Activated T-helper 2 cell treated with anti-CD3 and anti-CD28 coated beads, Interferon-gamma antibody, Interleukin-2, Interleukin-4, amounts not matched to agents 10 μg/mL and 5 μg/mL and 100 μg/mL, durations not matched to agents 14 hours and 24 hours and 36 hours (primary cell): ENCODE measurements at regions not wholly inside any gene's neighbourhood (a gene's known extent, or its start where the extent isn't known, plus 50 kb on each side); places are given as distances from the start of the nearest gene placed in this dataset.

Source experiments
- DNase-seq: peaks from one replicate; pipeline ENCODE4 v3.0.0; 2021; ENCODE audit warnings: low spot score
- H3K27ac Mint-ChIP-seq: one replicate; pipeline ENCODE4 v1.8.0; 2021; ENCODE audit warnings: mixed read lengths
- H3K27me3 Mint-ChIP-seq: one replicate; pipeline ENCODE4 v1.8.0; 2021; ENCODE audit warnings: low read depth, mixed read lengths
- H3K36me3 Mint-ChIP-seq: one replicate; pipeline ENCODE4 v1.8.0; 2021; ENCODE audit warnings: low read depth, mixed read lengths
- H3K4me1 Mint-ChIP-seq: one replicate; pipeline ENCODE4 v1.8.0; 2021; ENCODE audit warnings: low read depth, mixed read lengths
- H3K4me3 Mint-ChIP-seq: one replicate; pipeline ENCODE4 v1.8.0; 2021; ENCODE audit warnings: low read depth, mild to moderate bottlenecking, moderate library complexity, mixed read lengths
- H3K9me3 Mint-ChIP-seq: one replicate; pipeline ENCODE4 v1.8.0; 2021; ENCODE audit warnings: mixed read lengths
- intact Hi-C: fragments of 100-400 bp; cut with micrococcal nuclease; formaldehyde crosslinking; loops from one replicate; pipeline ENCODE4 v1.15.1; 2023

DNA sequence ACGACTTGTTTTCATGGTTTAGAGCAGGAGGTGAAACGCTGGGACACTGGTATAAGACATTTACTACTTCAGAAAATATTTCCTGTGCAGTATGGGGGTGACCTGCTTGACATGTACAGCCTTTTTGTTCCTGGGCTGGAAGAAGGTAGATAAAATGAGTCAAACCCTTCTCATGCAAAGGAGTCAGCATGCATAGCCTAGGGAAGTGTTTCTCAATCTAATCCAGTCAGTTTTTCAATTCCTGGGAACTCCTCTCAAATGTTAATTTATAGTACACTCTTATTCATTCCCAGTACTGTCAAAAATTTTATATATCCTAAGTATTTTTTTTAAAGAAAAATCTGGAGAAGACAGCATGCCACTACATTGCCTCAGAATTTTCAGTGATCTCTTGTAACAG, 154.7 kb upstream of the GUCY1A2 start:
- Mint-ChIP-seq H3K9me3 (peaks cover 3% of the 10 kb centered on the region), H3K27ac (no peak overlapping the region), H3K4me1 (no peaks in the 10 kb centered on the region), H3K36me3 (no peaks in the 10 kb centered on the region), H3K27me3 (no peaks in the 10 kb centered on the region), H3K4me3 (no peak overlapping the region)
- intact Hi-C loops: no loop called here
- DNase-seq: no peak

DNA sequence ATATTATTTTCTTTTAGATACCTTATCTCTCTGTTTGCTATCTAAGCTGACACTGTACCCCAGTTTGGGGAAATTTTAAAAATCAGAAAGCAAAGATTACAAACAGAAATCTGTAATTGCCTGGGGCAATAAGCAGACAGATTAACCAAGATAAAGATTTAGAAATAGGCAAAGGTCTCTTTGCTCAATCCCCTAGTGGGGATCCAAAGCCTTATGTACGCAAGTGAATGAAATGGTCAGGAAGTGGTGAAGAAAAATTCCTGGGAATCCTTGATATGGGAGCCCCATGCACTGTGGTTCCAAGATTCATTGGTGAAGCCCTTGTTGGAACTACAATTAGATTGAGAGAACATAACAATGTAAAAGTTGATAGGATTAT, 139.5 kb upstream of the GUCY1A2 start:
- Mint-ChIP-seq H3K9me3 (no peaks in the 10 kb centered on the region), H3K27me3 (no peaks in the 10 kb centered on the region), H3K36me3 (no peaks in the 10 kb centered on the region), H3K4me3 (no peak overlapping the region), H3K27ac (no peak overlapping the region), H3K4me1 (no peaks in the 10 kb centered on the region)
- intact Hi-C loops: no loop called here
- DNase-seq: no peak

DNA sequence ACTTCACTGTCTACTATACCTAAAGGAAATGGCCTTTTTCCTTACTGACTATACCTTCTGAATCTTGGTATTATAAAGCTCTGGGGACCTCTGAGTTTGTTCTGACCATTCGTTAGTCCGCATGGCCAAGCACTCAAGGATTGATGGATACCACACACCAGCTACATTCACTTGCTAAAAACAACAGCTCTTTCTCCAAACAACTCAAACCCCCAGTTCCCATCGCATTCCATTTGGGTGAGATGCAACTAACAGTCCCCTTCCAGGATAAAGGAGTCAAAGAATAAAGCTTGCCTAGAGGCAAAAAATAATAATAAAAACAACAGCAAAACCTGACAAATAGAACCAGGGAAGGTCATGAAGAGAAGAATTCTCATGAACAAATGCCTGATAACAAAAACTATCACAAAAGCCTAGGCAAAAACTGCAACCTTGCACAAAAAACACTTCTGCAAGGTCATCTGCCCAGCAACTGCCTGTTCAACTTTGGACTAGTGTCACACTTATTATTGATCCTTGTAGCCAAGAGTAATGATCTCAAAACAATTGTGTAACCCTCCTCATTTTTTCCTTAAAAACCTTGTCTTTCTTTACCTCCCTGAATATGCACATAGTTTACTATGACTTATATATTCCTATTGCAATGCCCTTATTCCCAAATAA, 139.0 kb upstream of the GUCY1A2 start:
- intact Hi-C loops: no loop called here
- no peaks in the 10 kb centered on the region for H3K36me3 Mint-ChIP-seq
- H3K4me3 Mint-ChIP-seq: no peak overlapping the region
- H3K9me3 Mint-ChIP-seq: no peaks in the 10 kb centered on the region
- DNase-seq: no peak
- no peaks in the 10 kb centered on the region for H3K4me1 Mint-ChIP-seq
- H3K27ac Mint-ChIP-seq: no peak overlapping the region
- H3K27me3 Mint-ChIP-seq: no peaks in the 10 kb centered on the region

DNA sequence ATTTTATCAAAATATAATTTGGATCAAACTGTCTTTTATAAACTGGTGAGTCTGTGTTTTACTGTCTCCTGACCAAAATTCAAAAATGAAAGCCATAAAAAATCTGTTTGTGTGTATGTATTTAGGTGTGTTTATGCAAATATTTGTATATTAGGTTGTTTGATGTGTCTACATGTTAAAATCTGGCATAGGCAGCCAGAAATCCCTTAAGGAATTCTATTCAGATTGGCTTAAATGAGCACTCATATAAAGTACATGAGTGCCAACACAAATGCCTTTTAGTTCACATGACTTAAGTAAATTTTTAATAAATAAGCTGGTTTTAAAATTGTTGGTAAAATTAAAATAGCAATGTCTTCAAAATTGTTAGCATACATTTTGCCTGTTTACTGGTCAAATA, 133.3 kb upstream of the GUCY1A2 start:
- H3K27me3 Mint-ChIP-seq: no peaks in the 10 kb centered on the region
- no peaks in the 10 kb centered on the region for H3K36me3 Mint-ChIP-seq
- H3K4me3 Mint-ChIP-seq: no peak overlapping the region
- intact Hi-C loops: no loop called here
- no peak overlapping the region for H3K27ac Mint-ChIP-seq
- DNase-seq: no peak
- peaks cover 3% of the 10 kb centered on the region for H3K9me3 Mint-ChIP-seq
- no peaks in the 10 kb centered on the region for H3K4me1 Mint-ChIP-seq

DNA sequence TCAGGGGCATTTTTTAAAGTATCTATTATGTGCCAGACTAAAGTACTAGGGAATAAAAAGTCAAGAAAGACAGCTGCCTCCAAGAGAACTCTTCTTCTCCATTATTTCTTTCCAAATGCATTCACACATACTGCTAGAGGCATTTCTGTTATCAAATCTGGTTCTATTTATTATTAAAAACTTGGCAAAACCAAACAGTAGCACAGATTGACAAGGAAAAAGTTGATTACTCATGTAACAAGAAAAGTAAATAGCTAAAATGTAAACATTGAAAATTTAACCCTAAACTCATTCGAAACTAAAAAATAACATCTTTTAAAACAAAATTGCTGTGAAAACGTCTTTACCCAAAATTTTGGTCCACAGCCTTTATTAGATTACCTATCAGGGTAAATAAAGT, 132.9 kb upstream of the GUCY1A2 start:
- H3K27ac Mint-ChIP-seq: no peak overlapping the region
- intact Hi-C loops: no loop called here
- no peaks in the 10 kb centered on the region for H3K36me3 Mint-ChIP-seq
- DNase-seq: no peak
- H3K9me3 Mint-ChIP-seq: peaks cover 3% of the 10 kb centered on the region
- H3K4me3 Mint-ChIP-seq: no peak overlapping the region
- no peaks in the 10 kb centered on the region for H3K4me1 Mint-ChIP-seq
- no peaks in the 10 kb centered on the region for H3K27me3 Mint-ChIP-seq

DNA sequence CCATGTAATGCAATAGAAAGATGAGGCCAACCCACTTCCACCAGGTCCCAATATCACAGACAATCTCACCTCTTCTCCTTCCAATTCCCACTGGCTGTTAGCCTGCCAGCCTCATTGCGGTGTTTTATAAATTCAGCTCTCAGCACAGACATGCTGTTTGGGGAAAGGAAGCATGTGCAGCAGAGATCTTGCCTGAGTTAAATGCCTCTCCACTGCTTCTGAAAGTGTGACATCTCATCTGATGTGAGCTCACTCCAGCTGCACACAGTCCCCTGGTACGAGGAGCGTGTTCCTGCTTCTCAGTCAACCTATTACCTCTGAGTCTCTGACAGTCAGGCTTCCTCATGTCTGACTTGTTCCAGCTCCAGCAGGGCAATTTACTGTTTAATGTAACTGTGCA, 122.7 kb upstream of the GUCY1A2 start:
- Mint-ChIP-seq H3K36me3 (no peaks in the 10 kb centered on the region), H3K4me3 (no peak overlapping the region), H3K27ac (no peak overlapping the region), H3K27me3 (no peaks in the 10 kb centered on the region), H3K4me1 (no peaks in the 10 kb centered on the region), H3K9me3 (peaks cover 5% of the 10 kb centered on the region)
- DNase-seq: no peak
- intact Hi-C loops: no loop called here

DNA sequence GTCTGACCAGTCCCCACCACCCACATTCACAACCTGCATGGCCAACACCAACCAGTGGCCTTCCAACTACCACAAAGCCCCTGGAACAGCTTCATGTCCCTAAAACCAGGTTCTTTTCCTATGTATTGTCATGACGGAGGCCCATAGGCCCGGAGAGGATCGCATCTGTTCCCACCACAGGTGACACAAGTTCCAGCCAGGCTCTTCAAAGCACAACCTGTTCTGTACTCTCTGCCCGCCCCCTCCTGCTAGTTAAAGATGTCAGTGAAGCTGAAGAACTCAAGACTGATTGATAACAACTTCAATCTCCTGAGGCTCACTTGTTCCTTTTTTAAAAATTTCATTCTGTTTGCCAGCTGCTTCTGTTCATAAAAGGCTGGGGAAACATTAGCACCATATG, 121.1 kb upstream of the GUCY1A2 start:
- Mint-ChIP-seq H3K4me1 (no peaks in the 10 kb centered on the region), H3K9me3 (peaks cover 12% of the 10 kb centered on the region), H3K4me3 (no peak overlapping the region), H3K36me3 (no peaks in the 10 kb centered on the region), H3K27ac (no peak overlapping the region), H3K27me3 (no peaks in the 10 kb centered on the region)
- intact Hi-C loops: no loop called here
- DNase-seq: no peak

DNA sequence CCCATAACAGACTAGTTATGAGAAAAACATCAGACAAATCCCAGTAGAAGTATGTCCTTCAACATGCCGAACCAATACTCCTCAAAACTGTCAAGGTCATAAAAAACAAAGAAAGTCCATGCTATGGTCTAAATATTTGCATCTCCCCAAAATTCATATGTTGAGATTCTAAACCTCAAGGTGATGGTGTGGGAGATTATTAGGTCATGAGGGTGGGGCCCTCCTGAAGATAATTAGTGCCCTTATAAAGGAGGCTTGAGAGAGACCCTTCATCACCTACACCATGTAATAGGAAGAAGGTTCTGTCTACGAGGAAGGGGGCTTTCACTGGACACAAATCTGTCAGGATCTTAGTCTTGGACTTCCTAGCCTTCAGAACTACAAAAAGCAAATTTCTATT, 118.6 kb upstream of the GUCY1A2 start:
- no peaks in the 10 kb centered on the region for H3K27me3 Mint-ChIP-seq
- intact Hi-C loops: no loop called here
- no peaks in the 10 kb centered on the region for H3K36me3 Mint-ChIP-seq
- peaks cover 12% of the 10 kb centered on the region for H3K9me3 Mint-ChIP-seq
- no peak overlapping the region for H3K27ac Mint-ChIP-seq
- DNase-seq: no peak
- H3K4me1 Mint-ChIP-seq: no peaks in the 10 kb centered on the region
- no peak overlapping the region for H3K4me3 Mint-ChIP-seq

DNA sequence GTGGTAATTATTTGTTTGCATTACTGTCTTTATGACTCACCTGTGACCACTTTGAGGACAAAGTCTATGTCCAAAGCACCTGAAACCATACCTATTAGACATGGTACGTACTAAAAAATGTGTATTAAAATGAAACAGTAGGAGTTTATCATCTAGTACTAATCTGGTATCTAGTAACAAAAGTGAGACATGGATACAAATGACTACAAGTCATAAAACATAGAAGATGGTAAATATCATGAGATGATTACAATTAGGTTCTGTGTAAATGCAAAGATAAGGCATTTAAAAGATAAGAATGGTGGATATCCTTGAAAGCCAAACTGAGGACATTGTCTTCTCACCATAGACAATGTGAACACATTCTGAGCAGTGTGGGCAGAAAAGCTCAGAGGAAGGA, 113.5 kb upstream of the GUCY1A2 start:
- Mint-ChIP-seq H3K4me3 (no peak overlapping the region), H3K36me3 (no peaks in the 10 kb centered on the region), H3K4me1 (no peaks in the 10 kb centered on the region), H3K27ac (no peak overlapping the region), H3K27me3 (no peaks in the 10 kb centered on the region), H3K9me3 (peaks cover 14% of the 10 kb centered on the region)
- intact Hi-C loops: no loop called here
- DNase-seq: no peak

DNA sequence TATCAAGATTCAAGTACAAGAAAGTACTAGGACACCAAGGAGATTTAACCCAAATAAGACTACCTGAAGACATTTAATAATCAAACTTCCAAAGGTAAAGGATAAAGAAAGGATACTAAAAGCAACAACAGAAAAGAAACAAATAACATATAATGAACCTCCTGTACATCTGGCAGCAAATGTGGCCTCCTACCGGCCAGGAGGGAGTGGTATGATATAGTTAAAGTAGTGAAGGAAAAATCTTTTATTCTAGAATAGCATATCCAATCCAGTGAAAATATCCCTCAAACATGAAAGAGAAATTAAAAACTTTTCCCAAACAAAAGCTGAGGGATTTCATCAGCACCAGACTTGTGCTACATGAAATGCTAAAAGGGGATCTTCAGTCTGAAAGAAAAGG, 104.7 kb upstream of the GUCY1A2 start:
- H3K4me3 Mint-ChIP-seq: no peak overlapping the region
- H3K4me1 Mint-ChIP-seq: no peaks in the 10 kb centered on the region
- no peaks in the 10 kb centered on the region for H3K27me3 Mint-ChIP-seq
- no peak for DNase-seq
- H3K36me3 Mint-ChIP-seq: no peaks in the 10 kb centered on the region
- intact Hi-C loops: no loop called here
- no peaks in the 10 kb centered on the region for H3K9me3 Mint-ChIP-seq
- H3K27ac Mint-ChIP-seq: no peak overlapping the region

DNA sequence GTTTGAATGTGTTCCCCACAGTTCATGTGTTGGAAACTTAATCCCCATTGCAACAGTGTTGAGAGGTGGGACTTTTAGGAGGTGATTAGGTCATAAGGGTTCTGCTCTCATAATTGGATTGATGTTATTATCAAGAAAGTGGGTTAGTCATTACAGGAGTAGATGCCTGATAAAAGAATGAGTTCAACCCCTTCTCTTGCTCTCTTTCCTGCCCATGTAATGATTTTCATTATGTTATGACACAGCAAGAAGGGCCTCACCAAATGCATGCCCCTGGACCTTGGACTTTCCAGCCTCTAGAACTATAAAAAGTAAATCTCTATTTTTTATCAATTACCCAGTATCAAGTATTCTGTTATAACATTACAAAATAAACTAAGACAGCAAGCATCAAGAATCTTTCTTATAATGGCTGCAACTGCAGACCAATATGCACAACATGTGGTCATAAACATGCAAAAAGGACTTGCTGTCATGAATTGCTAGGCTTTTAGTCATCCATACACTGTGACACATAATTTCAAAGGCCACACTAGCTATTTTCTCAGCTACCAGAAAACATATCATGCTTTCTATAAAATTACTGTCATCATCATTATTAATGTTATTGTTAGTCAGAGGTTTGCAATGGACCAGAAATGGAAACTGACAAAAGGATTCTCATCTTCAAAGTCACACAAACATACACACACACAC, 99.9 kb upstream of the GUCY1A2 start:
- no peak for DNase-seq
- Mint-ChIP-seq H3K4me3 (no peak overlapping the region), H3K4me1 (peaks cover 1% of the 10 kb centered on the region), H3K9me3 (peaks cover 14% of the 10 kb centered on the region), H3K27me3 (no peaks in the 10 kb centered on the region), H3K36me3 (no peaks in the 10 kb centered on the region), H3K27ac (no peak overlapping the region)
- intact Hi-C loops: no loop called here

DNA sequence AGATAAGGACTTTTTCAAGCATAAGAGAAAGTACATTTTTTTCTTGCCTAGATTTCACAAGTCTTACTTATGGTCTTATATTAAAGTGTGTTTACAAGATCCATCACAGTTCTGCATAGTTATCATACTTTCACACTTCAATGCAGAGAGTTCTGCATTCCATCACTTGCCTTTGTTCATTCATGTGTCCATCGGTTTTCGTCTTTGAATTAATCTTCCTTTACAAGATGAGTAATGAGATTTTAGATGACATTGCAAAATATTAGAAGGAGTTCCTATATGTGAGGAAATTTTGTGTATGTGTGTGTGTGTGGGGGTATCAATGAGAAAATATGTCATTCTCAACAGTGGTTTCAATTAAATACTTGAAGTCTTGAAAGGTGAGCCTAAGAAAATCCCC, 98.1 kb upstream of the GUCY1A2 start:
- Mint-ChIP-seq H3K27ac (no peak overlapping the region), H3K36me3 (no peaks in the 10 kb centered on the region), H3K27me3 (no peaks in the 10 kb centered on the region), H3K4me1 (peaks cover 1% of the 10 kb centered on the region), H3K9me3 (peaks cover 14% of the 10 kb centered on the region), H3K4me3 (no peak overlapping the region)
- intact Hi-C loops: no loop called here
- DNase-seq: no peak

DNA sequence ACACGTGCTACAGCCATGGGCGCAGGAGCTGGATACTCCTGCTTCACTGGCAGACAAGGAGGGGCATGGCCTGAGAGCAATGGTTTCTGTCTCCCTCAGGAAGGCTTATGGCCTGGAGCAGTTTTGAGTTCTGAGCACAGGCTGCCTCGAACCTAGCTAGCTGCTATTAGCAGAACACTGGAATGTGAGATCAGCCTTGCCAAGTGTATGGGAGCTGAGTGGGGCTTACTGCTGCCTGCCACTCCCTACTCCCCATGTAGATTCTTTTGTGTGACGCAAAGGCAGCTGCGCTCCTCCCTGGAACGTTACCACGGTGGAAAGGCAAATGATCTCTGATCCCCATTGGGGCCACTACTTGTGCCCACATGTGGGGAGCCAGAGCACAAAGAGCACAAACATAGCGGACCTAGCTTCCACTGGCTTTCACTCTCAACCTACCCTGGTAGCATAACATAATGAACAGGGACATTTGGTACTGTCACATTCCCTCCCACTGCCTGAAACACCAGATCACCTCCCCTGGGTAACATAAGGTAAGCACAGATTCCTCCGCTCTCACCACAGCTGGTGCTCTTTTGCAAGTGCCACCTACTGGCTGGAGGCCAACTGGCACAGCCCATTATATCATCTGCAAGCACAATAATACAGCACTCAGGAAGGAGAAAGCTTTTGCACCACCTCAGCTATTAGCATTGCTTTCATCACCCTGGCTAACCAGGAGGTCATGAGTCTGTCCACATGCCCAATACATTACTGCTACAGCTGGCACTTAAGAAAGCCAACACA, 84.6 kb upstream of the GUCY1A2 start:
- Mint-ChIP-seq H3K27me3 (no peaks in the 10 kb centered on the region), H3K36me3 (no peaks in the 10 kb centered on the region), H3K27ac (no peak overlapping the region), H3K4me3 (no peak overlapping the region), H3K9me3 (peaks cover 31% of the 10 kb centered on the region), H3K4me1 (no peaks in the 10 kb centered on the region)
- no peak for DNase-seq
- intact Hi-C loops: no loop called here
